MM.1S (cell line): ENCODE measurements at regions not wholly inside any gene's neighbourhood (a gene's known extent, or its start where the extent isn't known, plus 50 kb on each side); places are given as distances from the start of the nearest gene placed in this dataset.

ENCODE experiments used
- EZH2 ChIP-seq: fragments of 300-600 bp; sonication (generic); optimal IDR thresholded peaks from 2 replicates; pipeline ENCODE3; 2017; ENCODE audit warnings: low read depth, mild to moderate bottlenecking, antibody characterized with exemption, low read length, mixed read lengths
- TF ChIP-seq, protein P1 (sequence below): fragments of 300-600 bp; sonication (generic); IDR thresholded peaks from 2 replicates; pipeline ENCODE4 v1.5.1; 2016; ENCODE audit warnings: antibody characterized with exemption, low read length, mixed read lengths

DNA sequence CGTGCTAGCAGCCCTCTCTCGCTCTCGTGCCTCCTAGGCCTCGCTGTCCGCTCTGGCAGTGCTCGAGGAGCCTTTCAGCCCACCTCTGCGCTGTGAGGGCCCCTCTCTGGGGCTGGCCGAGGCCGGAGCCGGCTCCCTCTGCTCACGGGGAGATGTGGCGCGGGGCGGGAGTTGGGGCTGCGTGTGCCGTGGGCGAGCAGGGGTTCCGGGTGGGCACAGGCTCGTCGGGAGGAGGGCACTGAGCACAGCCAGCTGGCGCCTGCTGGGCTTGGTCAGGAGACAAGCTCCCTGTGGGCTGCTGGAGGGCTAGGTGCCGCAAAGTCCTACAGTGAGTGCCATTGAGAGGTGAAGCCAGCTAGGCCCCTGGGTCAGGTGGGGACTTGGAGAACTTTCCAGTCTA, 994.5 kb downstream of the C4orf33 start:
- TF ChIP-seq, protein P1, sequence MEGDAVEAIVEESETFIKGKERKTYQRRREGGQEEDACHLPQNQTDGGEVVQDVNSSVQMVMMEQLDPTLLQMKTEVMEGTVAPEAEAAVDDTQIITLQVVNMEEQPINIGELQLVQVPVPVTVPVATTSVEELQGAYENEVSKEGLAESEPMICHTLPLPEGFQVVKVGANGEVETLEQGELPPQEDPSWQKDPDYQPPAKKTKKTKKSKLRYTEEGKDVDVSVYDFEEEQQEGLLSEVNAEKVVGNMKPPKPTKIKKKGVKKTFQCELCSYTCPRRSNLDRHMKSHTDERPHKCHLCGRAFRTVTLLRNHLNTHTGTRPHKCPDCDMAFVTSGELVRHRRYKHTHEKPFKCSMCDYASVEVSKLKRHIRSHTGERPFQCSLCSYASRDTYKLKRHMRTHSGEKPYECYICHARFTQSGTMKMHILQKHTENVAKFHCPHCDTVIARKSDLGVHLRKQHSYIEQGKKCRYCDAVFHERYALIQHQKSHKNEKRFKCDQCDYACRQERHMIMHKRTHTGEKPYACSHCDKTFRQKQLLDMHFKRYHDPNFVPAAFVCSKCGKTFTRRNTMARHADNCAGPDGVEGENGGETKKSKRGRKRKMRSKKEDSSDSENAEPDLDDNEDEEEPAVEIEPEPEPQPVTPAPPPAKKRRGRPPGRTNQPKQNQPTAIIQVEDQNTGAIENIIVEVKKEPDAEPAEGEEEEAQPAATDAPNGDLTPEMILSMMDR, result no peak
- no peak for TF ChIP-seq EZH2
